NCI-H2081 treated with DMSO at 0.1 percent for 48 hours (cell line): ENCODE measurements at regions not wholly inside any gene's neighbourhood (a gene's known extent, or its start where the extent isn't known, plus 50 kb on each side); places are given as distances from the start of the nearest gene placed in this dataset.

Source experiments
- DNase-seq: peaks from one replicate; lab custom pipeline; 2025; lab: John Stamatoyannopoulos, UW

GRCh38 chr11:101401245-101401644, 182.6 kb downstream of the TRPC6 start:
- DNase-seq: no peak

- DNase-seq: no peak
Observed at GRCh38 chr11:101397979-101398378, 185.8 kb downstream of the TRPC6 start.

GRCh38 chr11:101390539-101390938, 193.3 kb downstream of the TRPC6 start:
- no peak for DNase-seq

GRCh38 chr11:101369835-101370234, 214.0 kb downstream of the TRPC6 start:
- no peak for DNase-seq

GRCh38 chr11:101363706-101364275, 220.0 kb downstream of the TRPC6 start:
- no peak for DNase-seq

GRCh38 chr11:101362643-101363042, 221.2 kb downstream of the TRPC6 start:
- DNase-seq: no peak

- no peak for DNase-seq
Observed at GRCh38 chr11:101357771-101358170, 226.0 kb downstream of the TRPC6 start.

- no peak for DNase-seq
Observed at GRCh38 chr11:101354801-101355200, 225.2 kb upstream of the PGR start.

- no peak for DNase-seq
Observed at GRCh38 chr11:101348786-101349185, 219.2 kb upstream of the PGR start.

- no peak for DNase-seq
Observed at GRCh38 chr11:101346591-101346990, 217.0 kb upstream of the PGR start.

- DNase-seq: no peak
Observed at GRCh38 chr11:101345891-101346290, 216.3 kb upstream of the PGR start.

- DNase-seq: no peak
Observed at GRCh38 chr11:101342307-101342706, 212.7 kb upstream of the PGR start.

- no peak for DNase-seq
Observed at GRCh38 chr11:101341578-101341977, 212.0 kb upstream of the PGR start.

GRCh38 chr11:101336858-101337257, 207.2 kb upstream of the PGR start:
- peak; percentile 41 for DNase-seq

- DNase-seq: no peak
Observed at GRCh38 chr11:101336155-101336554, 206.5 kb upstream of the PGR start.

GRCh38 chr11:101334581-101334980, 205.0 kb upstream of the PGR start:
- DNase-seq: no peak

- DNase-seq: no peak
Observed at GRCh38 chr11:101331411-101331810, 201.8 kb upstream of the PGR start.

GRCh38 chr11:101327908-101328307, 198.3 kb upstream of the PGR start:
- no peak for DNase-seq

GRCh38 chr11:101326141-101326540, 196.5 kb upstream of the PGR start:
- DNase-seq: no peak

GRCh38 chr11:101323997-101324396, 194.4 kb upstream of the PGR start:
- no peak for DNase-seq

- DNase-seq: no peak
Observed at GRCh38 chr11:101321222-101321621, 191.6 kb upstream of the PGR start.

- no peak for DNase-seq
Observed at GRCh38 chr11:101306721-101307120, 177.1 kb upstream of the PGR start.

- no peak for DNase-seq
Observed at GRCh38 chr11:101305496-101305895, 175.9 kb upstream of the PGR start.

- DNase-seq: no peak
Observed at GRCh38 chr11:101299210-101299609, 169.6 kb upstream of the PGR start.

GRCh38 chr11:101296896-101297295, 167.3 kb upstream of the PGR start:
- no peak for DNase-seq
